HUES6 (cell line): ENCODE measurements at regions not wholly inside any gene's neighbourhood (a gene's known extent, or its start where the extent isn't known, plus 50 kb on each side); places are given as distances from the start of the nearest gene placed in this dataset.

Source experiments
- H3K27ac ChIP-seq: 2 replicates; pipeline ENCODE4 v1.7.0; 2013; ENCODE audit warnings: low read depth, mild to moderate bottlenecking, low read length, inconsistent platforms
- H3K27me3 ChIP-seq: 2 replicates; pipeline ENCODE4 v1.6.1; 2013; ENCODE audit warnings: low read length; ENCODE audit not compliant: control insufficient read depth, insufficient read depth
- H3K36me3 ChIP-seq: 2 replicates; pipeline ENCODE4 v1.6.1; 2013; ENCODE audit warnings: low read length; ENCODE audit not compliant: control insufficient read depth, insufficient read depth
- H3K4me1 ChIP-seq: 2 replicates; pipeline ENCODE4 v1.6.1; 2013; ENCODE audit warnings: low read length; ENCODE audit not compliant: control insufficient read depth, insufficient read depth
- H3K4me3 ChIP-seq: 2 replicates; pipeline ENCODE4 v1.5.1; 2013; ENCODE audit warnings: low read depth, low read length
- H3K9ac ChIP-seq: one replicate; pipeline ENCODE4 v1.6.1; 2013; ENCODE audit warnings: mild to moderate bottlenecking, low read length
- H3K9me3 ChIP-seq: 2 replicates; pipeline ENCODE4 v1.6.1; 2013; ENCODE audit warnings: low read depth, low read length; ENCODE audit not compliant: control insufficient read depth, insufficient read depth

GRCh38 chr4:28558895-28559294, 1698.3 kb downstream of the STIM2 start:
- no peaks in the 10 kb centered on the region for H3K27me3 ChIP-seq
- H3K27ac ChIP-seq = no peak overlapping the region
- no peak overlapping the region for H3K9ac ChIP-seq
- H3K36me3 ChIP-seq = no peaks in the 10 kb centered on the region
- no peak overlapping the region for H3K4me3 ChIP-seq
- H3K9me3 ChIP-seq = peaks cover 3% of the 10 kb centered on the region
- H3K4me1 ChIP-seq = no peaks in the 10 kb centered on the region

DNA sequence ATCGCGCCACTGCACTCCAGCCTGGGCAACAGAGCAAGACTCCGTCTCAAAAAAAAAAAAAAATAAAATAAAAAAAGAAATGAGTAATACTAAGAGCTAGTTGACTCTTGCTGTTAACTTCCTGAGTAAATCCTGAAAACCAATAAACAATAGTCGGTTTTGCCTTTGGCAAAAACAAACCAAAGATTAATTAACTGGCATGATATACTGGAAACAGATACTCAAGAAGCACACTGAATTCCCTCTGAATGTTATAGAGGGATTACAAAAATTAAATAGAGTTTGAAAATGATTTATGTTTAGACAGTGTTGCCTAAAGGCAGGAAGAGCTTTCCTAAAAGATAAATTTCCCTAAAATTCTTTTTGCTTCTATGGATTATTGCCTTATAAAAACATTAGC, 1702.3 kb downstream of the STIM2 start:
- H3K9me3 ChIP-seq = peaks cover 11% of the 10 kb centered on the region
- H3K27ac ChIP-seq = no peak overlapping the region
- H3K9ac ChIP-seq = no peak overlapping the region
- H3K27me3 ChIP-seq = no peaks in the 10 kb centered on the region
- H3K4me1 ChIP-seq = no peaks in the 10 kb centered on the region
- no peak overlapping the region for H3K4me3 ChIP-seq
- no peaks in the 10 kb centered on the region for H3K36me3 ChIP-seq

GRCh38 chr4:28565396-28565795, 1704.8 kb downstream of the STIM2 start:
- Histone ChIP-seq H3K9me3 (peaks cover 18% of the 10 kb centered on the region), H3K27ac (no peak overlapping the region), H3K27me3 (no peaks in the 10 kb centered on the region), H3K9ac (no peak overlapping the region), H3K4me3 (no peak overlapping the region), H3K36me3 (no peaks in the 10 kb centered on the region), H3K4me1 (no peaks in the 10 kb centered on the region)

DNA sequence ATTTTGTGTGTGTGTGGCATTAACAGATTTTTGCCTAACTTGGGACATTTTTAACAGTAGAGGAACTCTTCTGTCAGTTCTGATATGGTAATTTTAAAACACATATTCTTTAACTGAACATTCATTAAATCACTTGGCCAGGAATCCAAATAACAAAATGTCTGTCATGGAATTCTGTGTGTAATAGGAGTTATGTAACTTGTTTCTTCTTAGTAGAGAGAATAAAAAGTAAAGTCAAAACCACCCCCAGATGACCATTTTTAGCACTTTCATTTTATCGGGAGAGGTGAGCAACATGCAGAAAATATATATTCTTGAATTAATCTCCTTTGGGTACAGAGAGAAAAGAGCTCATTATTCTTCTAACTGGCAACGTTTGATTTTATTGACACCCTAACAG, 1740.3 kb downstream of the STIM2 start:
- Histone ChIP-seq H3K4me1 (no peaks in the 10 kb centered on the region), H3K4me3 (no peak overlapping the region)

GRCh38 chr4:28621591-28621990, 1761.0 kb downstream of the STIM2 start:
- H3K27ac ChIP-seq = no peak overlapping the region
- H3K36me3 ChIP-seq = no peaks in the 10 kb centered on the region
- H3K9me3 ChIP-seq = 0 out of 2 replicates have a peak, but pooled peaks cover 5% of the 10 kb centered on the region
- no peak overlapping the region for H3K9ac ChIP-seq
- no peaks in the 10 kb centered on the region for H3K27me3 ChIP-seq
- H3K4me1 ChIP-seq = no peaks in the 10 kb centered on the region
- H3K4me3 ChIP-seq = no peak overlapping the region

More for the DNA sequence above, 1740.3 kb downstream of the STIM2 start:
- Histone ChIP-seq H3K27me3 (no peaks in the 10 kb centered on the region), H3K9ac (no peak overlapping the region), H3K27ac (no peak overlapping the region), H3K36me3 (no peaks in the 10 kb centered on the region), H3K9me3 (peaks cover 6% of the 10 kb centered on the region; the same call in 1 of the 2 replicates)

GRCh38 chr4:28636971-28637370, 1776.3 kb downstream of the STIM2 start:
- Histone ChIP-seq H3K27ac (no peak overlapping the region), H3K4me1 (no peaks in the 10 kb centered on the region), H3K36me3 (no peaks in the 10 kb centered on the region), H3K27me3 (no peaks in the 10 kb centered on the region), H3K9me3 (0 out of 2 replicates have a peak, but pooled peaks cover 2% of the 10 kb centered on the region), H3K9ac (no peak overlapping the region), H3K4me3 (no peak overlapping the region)

DNA sequence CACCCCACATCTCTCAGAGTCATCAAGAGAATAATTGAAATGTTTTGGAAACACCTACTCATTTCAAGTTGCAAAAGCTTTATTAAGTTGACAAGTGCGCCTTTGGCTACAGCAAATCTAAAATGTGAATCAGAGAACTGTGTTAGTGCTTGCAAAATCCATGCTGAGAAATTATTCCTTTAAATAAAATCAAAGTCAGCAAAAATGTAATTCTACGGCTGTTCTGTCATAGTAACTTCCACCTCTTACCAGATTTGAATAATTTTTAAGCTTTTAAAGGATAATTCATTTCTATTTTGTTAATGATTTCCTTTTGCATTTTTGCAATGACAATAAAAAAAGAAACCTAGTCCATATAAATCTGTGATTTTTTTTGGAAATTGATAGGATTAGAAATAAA, 1779.1 kb downstream of the STIM2 start:
- Histone ChIP-seq H3K27me3 (no peaks in the 10 kb centered on the region), H3K4me3 (no peak overlapping the region), H3K4me1 (no peaks in the 10 kb centered on the region), H3K27ac (no peak overlapping the region), H3K36me3 (no peaks in the 10 kb centered on the region), H3K9ac (no peak overlapping the region), H3K9me3 (no peaks in the 10 kb centered on the region)

DNA sequence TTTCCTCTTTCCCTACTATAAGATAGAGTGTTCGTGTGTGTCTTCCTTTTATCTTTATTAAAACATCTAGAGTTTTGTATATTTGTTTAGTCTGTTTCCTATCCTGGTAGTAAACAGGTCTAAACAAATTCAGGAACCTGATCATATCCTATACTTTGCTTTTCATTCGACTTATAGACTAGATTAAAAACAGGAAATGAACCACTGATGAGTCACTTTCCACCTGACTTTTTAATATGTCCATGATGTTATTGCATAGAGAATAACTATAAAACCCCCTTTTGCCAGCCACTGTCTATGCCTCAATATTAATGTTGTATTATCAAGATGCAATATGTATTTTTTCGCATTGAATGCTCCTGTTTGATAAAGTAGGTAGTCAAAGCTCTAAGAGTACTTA, 1794.0 kb downstream of the STIM2 start:
- Histone ChIP-seq H3K9ac (no peak overlapping the region), H3K4me1 (no peaks in the 10 kb centered on the region), H3K9me3 (no peaks in the 10 kb centered on the region), H3K27me3 (no peaks in the 10 kb centered on the region), H3K36me3 (no peaks in the 10 kb centered on the region), H3K4me3 (no peak overlapping the region), H3K27ac (no peak overlapping the region)

GRCh38 chr4:28665306-28665705, 1804.7 kb downstream of the STIM2 start:
- Histone ChIP-seq H3K9me3 (no peaks in the 10 kb centered on the region), H3K4me3 (no peak overlapping the region), H3K27me3 (no peaks in the 10 kb centered on the region), H3K36me3 (no peaks in the 10 kb centered on the region), H3K27ac (no peak overlapping the region), H3K4me1 (no peaks in the 10 kb centered on the region), H3K9ac (no peak overlapping the region)

DNA sequence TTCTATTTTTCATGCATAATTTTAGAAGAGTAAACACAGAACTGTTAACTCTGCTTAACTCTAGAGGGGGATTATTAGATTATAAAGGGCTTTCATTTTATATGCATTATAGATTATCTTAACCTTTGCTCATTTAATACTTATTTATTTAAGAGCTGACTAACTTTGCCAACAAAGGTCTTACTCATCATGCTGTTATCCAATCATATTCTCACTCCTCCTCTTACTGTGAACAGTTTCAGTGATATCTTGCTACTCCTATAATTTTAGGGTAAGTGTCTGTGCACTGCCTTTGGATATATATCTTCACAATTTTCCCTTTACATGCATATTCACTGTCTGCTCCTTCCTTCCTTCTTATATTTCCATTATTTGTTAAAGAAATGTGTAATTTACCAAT, 1814.9 kb downstream of the STIM2 start:
- Histone ChIP-seq H3K9ac (no peak overlapping the region), H3K27ac (no peak overlapping the region), H3K4me1 (peaks cover 5% of the 10 kb centered on the region; the same call in 1 of the 2 replicates), H3K4me3 (no peak overlapping the region), H3K27me3 (no peaks in the 10 kb centered on the region), H3K36me3 (no peaks in the 10 kb centered on the region), H3K9me3 (no peaks in the 10 kb centered on the region)

- Histone ChIP-seq H3K9ac (no peak overlapping the region), H3K4me3 (no peak overlapping the region), H3K4me1 (peaks cover 21% of the 10 kb centered on the region), H3K27ac (no peak overlapping the region), H3K36me3 (no peaks in the 10 kb centered on the region), H3K27me3 (no peaks in the 10 kb centered on the region), H3K9me3 (no peaks in the 10 kb centered on the region)
These were observed 1817.2 kb downstream of the STIM2 start for GRCh38 chr4:28677808-28678207.

DNA sequence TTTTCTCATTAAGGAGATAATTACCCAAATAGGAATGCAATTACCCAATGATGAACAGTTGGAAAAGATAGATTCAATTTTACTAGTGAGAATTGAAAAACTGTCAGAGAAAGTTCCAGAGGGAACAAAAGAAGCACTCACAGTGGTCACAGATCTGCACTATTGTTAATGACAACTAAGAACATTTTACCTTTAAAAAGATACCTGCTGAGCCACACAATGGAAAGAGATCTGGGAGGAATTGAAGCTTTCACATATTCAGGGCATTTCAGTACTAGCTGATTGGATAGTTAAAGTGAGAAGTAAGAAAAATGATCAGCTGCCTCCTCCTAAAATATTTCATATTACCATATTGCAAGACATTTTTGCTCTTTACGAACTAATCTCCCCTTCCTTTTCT, 1822.2 kb downstream of the STIM2 start:
- Histone ChIP-seq H3K27me3 (no peaks in the 10 kb centered on the region), H3K9me3 (no peaks in the 10 kb centered on the region), H3K9ac (no peak overlapping the region), H3K27ac (peak overlapping the region; percentile 92), H3K4me1 (peaks cover 29% of the 10 kb centered on the region), H3K36me3 (no peaks in the 10 kb centered on the region), H3K4me3 (peak overlapping the region; percentile 39)
